Kidney glomerular epithelial cell (primary cell): ENCODE measurements at regions not wholly inside any gene's neighbourhood (a gene's known extent, or its start where the extent isn't known, plus 50 kb on each side); places are given as distances from the start of the nearest gene placed in this dataset.

Experiments
- DNase-seq: peaks from one replicate; lab custom pipeline; 2025; lab: John Stamatoyannopoulos, UW

DNA sequence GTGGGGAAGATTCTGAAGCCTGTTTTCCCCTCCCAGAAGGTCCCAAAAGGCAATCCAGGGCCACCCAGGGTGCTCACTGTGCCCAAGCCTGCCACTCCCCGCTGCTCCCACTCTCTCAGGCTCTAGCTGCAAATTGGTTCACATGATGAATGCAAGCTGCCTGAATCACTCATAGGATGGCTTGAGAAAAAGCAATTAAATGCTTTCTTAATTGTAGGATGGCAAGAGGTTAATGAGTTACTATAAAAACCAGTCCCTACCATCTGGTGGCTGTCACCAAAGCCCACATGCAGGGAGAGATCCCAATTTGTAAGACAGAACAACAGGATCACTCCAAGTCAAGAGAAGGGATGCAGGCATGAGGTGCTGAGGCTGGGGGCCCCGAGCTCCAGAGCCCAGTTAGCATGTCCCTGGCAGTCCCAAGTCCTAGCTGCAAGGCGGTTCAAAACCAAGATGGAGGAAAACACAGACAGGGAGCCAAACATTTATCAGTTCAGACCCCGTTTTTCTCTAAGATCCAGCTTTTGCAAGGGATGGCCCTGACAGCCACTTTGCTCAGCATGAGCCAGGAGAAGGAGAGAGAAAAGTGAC, 207.1 kb downstream of the UACA start:
- DNase-seq: no peak

DNA sequence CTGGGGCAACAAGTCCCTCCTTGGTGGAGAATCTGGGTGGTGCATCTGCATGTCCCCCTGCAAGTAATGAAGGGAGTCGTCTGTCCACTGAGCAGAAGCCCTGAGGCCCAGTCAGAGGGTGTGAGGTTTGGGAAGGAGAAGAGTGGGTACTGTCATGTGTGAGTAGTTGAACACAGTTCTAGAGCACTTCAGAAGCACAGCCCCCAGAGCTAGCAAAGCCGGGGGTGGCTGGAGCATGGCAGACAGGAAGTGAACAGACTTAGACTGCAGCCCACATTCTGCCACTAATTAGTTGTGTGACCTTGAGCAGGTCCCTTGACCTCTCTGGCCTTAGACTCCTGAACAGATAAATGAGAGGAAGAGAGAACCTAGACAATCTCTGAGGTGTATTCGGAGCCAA, 207.6 kb downstream of the UACA start:
- no peak for DNase-seq

DNA sequence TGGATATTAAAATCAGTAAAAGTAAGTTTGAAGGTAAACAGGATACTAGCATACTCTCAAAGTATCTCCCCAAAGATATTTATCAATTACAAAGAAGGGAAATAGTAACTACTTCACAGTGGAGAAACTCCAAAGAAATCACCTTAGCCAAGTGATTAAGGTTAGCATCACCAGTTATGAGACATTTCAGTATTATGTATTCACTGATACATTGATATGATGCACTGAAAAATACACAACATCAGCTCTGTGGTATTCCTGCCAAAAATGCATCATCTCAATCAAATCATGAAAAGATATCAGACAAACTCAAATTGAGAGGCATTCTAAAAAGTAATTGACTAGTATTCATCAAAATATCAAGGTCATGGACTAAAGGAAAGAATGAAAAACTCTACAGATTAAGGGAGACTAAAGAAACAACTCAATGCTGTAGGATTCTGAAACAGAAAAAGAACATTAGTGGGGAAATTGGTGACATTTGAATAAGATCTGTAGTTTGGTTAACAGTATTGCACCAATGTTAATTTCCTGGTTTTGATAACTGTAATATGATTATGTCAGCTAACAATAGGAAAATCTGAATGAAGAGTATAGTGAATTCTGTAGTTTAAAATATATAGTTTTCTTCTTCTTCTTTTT, 215.4 kb downstream of the UACA start:
- no peak for DNase-seq

DNA sequence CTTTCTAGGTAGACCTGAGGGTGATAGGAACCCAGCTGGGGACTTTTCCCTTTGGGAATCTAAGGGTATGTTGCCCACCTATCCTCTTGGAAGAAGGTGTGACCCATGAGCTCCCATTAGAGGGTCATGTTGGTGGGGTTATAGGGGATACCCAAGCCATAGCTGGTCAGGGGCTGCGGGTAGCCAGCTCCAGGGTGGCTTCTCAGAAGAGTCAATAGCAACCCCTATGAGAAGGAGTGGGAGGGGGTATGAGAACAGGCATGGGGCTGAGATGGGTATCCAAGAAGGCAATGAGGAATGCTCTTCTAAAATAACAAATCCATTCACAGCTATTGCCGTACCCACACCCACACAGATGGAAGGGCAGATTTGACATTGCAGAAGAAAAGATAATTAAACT, 217.8 kb downstream of the UACA start:
- no peak for DNase-seq

DNA sequence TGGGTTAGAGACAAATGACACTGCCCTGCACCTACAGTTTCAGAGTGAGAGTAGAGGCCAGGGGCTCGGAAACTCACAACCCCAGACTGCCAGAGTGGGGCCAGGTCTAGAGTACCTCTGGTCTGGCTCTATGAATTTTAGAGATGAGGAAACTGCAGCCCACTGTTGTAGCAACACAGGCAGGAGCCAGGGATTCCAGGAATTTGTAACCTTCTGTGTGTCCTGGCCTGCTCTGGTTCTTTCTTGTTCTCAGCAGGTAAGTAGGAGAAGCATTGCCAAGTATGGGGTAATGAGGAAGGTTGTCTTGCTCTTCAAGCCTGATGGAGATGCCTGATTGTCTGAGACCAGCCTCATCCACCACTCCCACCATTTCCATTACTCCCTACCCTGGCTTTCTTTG, 221.8 kb downstream of the UACA start:
- no peak for DNase-seq

DNA sequence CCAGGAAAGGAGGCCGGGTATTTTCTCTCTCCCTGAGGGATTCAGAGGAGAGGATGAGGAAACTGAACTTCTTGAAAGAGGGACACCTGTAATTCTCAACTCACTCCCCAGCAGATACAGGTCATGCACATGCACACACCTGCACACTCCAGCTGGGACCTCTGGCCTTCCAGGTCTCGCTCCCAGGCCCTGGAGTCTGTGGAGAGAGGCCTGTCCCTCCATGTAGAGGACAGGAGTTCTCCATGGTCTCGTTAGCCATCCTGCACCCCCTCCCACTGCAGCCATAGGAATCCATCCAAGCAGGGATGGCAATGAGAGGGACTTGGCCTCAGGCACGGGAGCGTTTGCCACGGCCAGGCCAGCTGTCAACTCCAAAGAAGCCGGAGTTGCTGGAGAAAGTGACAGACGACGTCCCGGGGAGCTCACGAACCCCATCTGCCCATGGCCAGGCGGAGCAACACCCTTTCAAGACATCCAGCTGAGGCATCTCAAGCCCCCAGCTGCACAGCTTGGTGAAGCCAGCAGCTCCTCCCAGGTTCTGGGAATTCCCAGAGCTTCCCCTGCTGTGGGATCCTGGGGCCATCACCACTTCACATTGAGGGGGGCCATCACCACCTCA, 223.3 kb downstream of the UACA start:
- DNase-seq: no peak

DNA sequence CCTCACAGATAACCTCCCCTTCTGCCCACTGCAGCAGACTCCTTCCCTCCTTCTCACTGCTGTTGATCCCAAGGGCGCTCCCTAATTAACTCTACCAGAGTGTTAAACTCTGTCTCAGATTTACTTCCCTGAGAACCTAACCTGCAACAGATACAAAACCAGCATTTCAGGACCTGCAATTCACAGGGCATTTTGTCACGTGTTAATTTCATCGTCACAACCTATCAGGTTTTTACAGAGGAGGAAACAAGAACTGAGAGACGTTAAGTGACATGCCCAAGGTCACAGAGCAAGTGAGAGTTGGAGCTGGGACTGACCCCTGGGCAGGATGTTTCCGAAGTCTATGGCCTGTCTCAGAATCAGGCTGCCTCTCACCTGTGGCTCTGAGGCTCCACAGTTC, 223.9 kb downstream of the UACA start:
- DNase-seq: no peak

DNA sequence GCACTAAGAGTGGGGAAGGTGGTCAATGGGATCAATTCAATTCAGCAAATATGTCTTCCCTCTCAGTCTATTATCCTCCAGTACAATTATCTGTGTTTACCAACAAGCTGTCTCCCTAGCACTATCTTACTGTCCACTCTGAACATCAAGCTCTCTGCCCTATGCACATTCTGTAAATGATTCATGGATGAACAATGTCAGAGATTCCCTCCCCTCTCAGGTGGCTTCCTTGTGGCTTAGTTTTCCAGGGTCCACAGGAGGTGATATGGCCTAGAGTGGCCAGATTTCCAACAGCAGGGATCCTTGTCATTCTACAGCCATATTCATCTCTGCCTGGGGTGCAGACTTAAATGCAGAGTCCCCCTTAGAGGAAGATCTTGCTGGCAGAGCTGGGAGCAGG, 225.1 kb downstream of the UACA start:
- DNase-seq: peak; percentile 53

DNA sequence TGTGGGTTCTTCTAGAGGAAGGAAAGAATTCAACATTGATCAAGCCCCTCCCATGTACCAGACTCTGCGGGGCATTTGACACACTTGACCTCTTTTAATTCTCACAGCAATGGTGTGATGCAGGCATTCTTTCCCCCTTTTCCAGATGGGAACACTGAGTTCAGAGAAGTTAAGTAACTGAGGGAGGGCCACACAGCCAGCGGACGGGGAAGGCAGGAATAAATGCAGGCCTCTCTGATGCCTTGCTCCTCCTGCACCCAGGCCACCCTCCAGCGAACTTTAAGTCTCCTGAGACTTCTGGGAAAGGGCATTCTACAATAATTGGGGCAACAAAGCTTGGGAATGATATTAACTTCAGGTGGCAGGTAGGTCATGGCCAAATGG, 227.4 kb downstream of the UACA start:
- no peak for DNase-seq

DNA sequence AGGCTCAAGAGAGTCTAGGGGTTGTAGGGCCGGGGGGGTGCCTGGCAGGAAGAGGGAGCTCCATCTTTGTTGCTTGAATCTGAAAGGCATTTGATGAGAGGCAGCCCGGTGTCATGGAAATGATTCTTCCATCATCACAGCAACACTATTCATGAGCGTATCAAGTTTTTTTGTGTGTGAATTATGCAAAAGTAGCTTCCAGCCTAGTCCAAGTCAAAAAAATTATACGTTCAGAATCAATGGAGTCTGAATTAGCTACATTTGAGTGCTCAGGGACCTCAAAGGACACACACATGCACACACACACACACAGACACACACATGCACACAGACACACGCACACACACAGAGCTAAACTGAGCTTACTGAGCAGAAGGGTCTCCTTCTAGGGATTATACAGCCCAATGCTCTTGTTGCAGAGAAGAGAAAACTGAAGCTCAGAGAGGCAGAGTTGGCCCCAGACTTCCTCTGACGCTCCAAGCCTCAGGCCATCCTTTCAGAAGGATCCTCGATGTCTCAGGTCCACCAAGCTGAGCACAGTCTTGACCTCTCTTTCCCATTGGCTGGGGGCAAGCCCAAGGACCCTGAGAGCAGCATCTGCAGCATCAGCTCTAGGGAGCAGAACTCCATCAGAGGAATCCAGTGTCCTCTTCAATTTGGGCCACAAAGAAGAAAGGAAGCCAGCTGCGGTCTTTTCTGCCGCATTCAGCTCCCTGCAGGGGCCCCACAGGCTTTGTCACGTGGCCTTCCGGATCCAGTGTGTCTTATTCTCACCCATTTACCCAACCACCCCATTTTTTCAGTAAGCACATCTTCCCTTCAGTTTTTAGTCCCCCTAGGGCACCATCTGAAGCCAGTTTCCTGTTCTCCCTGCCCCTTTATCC, 228.0 kb downstream of the UACA start:
- no peak for DNase-seq

DNA sequence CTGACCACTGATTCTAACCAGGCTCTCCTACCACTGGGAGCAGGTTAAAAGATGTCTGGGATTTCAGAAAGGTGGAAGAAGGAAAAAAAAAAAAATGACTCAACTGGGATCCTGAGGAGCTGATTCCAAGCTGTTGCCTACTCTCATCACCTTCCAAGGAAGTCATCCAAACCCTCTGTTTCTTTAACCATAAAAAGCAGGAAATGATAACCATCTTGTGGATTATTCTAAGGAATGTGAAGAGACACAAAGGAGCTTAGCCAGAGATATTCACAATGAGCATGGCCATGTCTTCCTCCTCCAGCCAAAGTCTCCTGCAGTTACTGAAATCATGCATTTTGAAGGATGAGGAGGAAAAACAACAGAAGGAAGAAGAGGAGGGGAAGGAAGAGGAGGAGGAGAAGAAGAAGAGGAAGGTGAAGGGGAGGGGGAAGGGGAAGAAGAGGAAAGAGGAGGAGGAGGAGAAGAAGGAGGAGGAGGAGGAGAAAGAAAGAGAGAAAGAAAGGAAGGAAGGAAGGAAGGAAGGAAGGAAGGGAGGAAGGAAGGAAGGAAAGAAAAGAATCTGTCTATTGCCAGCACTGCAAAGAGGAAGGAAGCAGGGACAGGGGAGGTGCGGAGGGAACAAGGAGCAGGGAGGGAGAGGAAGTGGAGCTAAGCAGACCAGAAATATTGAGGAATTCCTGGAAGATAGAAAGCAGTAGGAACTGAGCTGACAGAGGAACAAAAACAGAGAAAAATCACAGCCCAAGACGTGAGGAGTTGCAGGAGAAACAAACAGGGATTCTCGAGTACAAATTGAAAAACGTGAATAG, 229.2 kb downstream of the UACA start:
- no peak for DNase-seq

DNA sequence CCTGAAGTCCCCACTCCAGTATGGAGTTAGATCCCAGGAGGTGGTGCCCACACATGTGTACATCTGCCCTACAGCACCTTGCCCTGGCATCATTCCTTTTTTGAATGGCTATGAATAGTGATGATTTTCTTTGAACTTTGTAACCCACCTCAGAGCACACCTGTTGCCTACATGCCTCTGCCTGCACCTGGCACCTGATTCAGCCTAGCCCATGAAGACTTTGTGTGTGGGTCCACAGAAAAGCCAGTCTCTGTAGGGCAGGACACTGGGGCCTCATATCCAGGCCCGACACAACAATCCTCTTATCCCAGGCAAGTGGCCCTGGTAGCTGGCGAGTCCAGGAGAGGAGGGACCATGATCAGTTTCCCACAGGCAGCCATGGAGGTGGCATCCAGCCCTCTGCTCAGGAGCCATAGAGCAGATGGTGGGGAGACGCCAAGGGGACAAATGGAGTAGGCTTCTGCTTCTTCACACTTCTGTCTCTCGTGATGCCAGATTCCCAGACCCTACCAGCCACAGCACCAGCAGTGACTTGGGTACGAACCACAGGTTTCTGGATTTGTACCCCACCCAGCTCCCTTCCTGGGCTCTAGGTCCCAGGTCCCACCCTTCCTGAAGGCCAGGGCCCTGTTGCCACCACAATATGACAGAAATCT, 230.7 kb downstream of the UACA start:
- no peak for DNase-seq

DNA sequence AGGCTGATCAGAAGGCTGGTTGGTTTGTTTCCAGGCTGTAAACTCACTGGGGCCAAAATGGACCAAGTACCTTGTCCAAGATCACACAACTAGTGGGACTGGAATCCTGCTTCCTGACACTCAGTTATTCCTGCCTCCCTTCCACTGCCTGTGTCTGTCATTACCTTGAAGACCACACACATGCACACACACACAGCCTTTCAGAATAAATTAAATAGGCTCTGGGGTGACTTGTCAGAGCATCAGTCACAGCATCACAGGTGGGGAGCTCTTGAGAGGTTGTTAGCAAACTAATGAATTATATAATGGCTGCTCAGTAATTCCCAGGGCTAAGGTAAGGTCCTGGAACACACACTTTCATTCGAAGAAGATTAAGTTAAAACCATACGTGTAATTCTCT, 231.8 kb downstream of the UACA start:
- no peak for DNase-seq

DNA sequence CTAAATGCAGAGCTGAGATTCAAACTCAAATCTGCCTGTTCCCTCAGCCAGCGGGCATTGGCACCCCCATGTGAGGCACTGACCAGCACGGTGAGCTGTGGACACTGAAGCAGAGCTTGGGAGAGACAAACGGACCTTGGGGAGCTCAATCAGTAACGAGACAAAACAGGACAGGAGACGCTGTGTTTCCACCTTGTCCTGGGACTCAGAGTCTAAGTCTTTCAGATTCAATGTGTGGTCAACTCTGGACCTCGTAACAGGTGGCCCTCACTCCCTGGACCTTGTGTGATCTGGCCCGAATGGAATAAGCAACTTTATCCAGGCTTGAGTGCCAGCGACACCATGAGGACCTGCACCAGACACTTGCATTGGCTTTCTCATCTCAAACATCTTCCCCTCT, 232.5 kb downstream of the UACA start:
- DNase-seq: no peak

DNA sequence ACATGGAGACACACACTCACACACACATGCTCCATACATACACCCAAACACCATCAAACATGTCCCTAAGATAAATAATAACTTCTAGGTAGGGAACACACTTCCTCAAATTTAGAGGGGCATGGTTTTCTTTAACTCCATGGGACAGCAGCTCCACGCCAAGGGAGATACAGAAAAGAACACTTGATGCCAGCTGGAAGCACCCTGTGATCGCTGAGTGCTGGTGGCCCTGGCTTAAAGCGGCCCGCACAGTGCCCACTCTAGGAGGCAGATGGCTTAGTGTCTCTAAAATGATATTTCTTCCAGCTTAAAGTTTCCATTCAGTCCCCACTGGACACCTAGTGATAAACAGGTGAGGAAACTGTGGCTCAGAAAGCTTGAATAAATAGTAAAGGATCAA, 232.9 kb downstream of the UACA start:
- no peak for DNase-seq

DNA sequence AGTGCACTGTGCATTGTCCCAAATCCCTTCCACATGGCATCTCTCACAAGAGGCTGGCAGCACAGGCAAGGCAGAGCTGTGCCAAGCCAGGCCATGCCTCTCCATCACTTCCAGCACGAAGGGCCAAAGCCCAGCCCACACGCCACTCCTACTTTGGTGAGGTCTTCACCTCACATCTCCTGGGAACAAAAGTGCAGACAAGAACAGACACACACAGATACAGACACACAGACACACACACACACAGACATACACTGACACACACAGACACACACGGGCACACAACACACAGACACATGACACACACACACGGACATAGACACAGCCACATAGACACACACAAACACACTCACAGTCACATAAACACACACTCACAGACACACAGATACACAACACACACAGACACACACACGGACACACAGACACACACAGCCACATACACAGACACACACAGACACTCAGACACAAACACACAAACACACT, 233.3 kb downstream of the UACA start:
- no peak for DNase-seq

DNA sequence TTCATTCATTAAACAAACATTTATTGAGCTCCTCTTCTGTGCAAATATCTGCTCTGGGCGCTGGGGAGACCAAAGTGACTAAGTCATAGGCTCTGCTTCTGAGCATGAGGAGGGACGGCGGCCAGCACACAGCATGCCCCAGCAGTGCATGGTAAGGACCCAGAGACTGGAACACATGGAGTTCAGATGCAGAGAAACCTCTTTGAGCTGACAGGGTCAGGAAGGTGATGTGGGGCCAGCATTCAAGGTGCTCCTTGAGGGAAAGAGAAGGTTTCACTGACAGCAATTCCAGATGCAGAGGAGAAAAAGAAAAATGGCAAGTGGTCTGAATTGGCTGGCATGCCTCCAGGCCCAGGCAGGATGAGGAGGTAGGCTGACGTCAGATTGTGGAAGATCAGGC, 234.5 kb downstream of the UACA start:
- no peak for DNase-seq

DNA sequence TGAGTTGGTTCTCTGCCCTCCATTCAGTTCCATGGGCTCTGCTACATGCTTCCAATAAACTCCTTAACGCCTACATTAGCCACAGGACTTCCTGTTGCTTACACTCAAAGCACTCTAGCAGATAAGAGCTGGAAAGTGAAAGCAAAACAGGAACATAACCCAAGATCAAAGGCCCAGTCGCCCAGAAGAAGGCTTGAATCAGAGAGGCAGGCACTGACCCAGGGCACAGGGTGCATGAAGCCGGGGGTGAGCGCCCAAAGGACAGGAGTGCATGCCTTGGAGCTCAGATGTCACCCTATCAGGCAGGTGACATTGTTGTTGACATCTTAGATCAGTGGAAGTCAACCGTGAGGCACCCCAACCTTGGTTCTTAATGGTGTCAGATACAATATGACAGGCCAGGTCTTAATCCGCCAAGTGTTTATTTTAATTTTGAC, 235.1 kb downstream of the UACA start:
- peak; percentile 8 for DNase-seq

DNA sequence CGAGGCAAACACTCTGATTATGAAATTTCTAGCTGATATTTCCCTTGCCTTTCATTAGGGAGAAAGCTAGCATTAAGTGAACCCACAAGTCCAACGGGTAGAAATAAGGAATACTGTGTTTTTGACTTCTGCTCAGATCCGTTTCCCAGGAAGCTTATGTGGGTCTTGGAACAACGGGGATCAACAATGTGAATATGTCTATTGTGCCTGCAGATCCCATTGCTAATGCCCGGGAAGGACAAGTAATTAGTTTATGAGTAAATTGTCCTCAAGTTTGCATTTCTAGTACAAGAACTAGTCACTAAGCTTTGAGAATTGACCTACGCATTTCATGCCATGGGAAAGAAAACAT, 236.4 kb downstream of the UACA start:
- no peak for DNase-seq

DNA sequence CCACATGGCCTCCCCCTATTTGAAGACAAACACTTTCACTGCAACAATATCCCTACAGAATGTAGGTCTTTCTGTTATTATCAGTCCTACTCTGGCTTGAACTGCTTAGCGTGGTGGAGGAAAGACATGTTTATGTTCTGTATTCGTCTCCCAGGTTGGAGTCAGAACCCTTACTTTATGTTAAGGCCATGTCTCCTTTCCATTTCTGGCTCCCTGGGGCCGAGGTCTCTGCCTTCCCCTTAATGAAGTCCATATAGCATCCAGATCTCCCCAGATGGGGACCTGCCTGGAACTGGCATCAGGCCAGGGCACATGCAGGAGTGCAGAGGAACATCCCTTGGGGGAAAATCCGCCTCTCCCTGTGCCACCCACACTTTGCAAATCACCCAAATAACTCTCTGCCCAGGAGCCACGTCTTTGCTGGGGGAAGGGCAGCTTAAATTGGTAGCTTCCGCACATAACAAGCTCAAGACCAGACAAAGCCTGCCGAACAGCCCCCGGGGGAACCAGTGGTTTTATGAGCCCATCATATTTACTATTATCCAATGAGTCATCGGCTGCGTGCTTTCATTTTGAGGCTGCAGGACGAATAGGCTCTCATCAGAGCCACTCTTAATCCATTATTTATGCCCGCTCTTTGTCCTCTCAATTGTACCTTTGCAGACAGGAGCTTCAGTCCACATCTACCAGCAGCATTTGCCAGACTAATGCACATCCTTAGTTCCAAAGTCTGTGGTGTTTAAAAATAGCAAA, 237.0 kb downstream of the UACA start:
- DNase-seq: no peak

DNA sequence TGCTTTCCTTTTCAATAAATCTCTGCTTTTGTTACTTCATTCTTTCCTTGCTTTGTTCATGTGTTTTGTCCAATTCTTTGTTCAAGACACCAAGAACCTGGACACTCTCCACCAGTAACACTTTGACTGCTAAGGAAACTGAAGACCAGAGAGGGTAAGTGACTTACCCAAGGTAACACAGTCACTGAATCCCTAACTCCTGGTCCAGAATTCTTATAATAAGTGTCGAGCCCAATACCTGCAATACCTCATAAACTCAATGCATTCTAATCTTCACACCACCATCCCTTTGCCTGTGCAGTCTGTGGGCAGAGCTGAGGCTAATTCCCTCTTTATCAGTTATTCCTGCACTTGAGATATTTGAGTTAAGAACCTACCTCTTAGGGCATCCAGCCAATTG, 237.8 kb downstream of the UACA start:
- no peak for DNase-seq
